ENCODE measurements at regions not wholly inside any gene's neighbourhood (a gene's known extent, or its start where the extent isn't known, plus 50 kb on each side); places are given as distances from the start of the nearest gene placed in this dataset.

GRCh38 chr19:30128211-30128610 is 186.2 kb downstream of the URI1 start:
- DNase-seq: no peak
- Histone ChIP-seq H3K36me3 (no peaks in the 10 kb centered on the region), H3K27ac (no peak overlapping the region), H3K27me3 (ENCODE audit: insufficient read depth, low read depth, severe bottlenecking) (no peaks in the 10 kb centered on the region), H3K9me3 (ENCODE audit: severe bottlenecking) (no peaks in the 10 kb centered on the region), H3K4me3 (ENCODE audit: low read depth, low read length) (no peak overlapping the region)
- no peak for TF ChIP-seq CTCF (IDR thresholded peaks at IDR 0.05; ENCODE audit: low read depth, low read length)

GRCh38 chr19:30130356-30131122 is 188.5 kb downstream of the URI1 start:
- no peak for DNase-seq
- no peak for TF ChIP-seq CTCF (IDR thresholded peaks at IDR 0.05; ENCODE audit: low read depth, low read length)
- no peak overlapping the region for H3K27ac ChIP-seq
- H3K36me3 ChIP-seq: no peaks in the 10 kb centered on the region
- no peak overlapping the region for H3K4me3 ChIP-seq (ENCODE audit: low read depth, low read length)
- H3K9me3 ChIP-seq (ENCODE audit: severe bottlenecking): no peaks in the 10 kb centered on the region
- H3K27me3 ChIP-seq (ENCODE audit: insufficient read depth, low read depth, severe bottlenecking): no peaks in the 10 kb centered on the region

- no peak overlapping the region for H3K4me3 ChIP-seq (ENCODE audit: low read depth, low read length)
- H3K27me3 ChIP-seq (ENCODE audit: insufficient read depth, low read depth, severe bottlenecking): no peaks in the 10 kb centered on the region
- TF ChIP-seq CTCF (IDR thresholded peaks at IDR 0.05; ENCODE audit: low read depth, low read length): no peak
- H3K27ac ChIP-seq: no peak overlapping the region
- no peak for DNase-seq
- H3K36me3 ChIP-seq: no peaks in the 10 kb centered on the region
- no peaks in the 10 kb centered on the region for H3K9me3 ChIP-seq (ENCODE audit: severe bottlenecking)
These were observed 189.2 kb downstream of the URI1 start for GRCh38 chr19:30131246-30131645.

GRCh38 chr19:30131722-30132291 is 189.8 kb downstream of the URI1 start:
- Histone ChIP-seq H3K27ac (no peak overlapping the region), H3K36me3 (no peaks in the 10 kb centered on the region), H3K27me3 (ENCODE audit: insufficient read depth, low read depth, severe bottlenecking) (no peaks in the 10 kb centered on the region), H3K4me3 (ENCODE audit: low read depth, low read length) (no peak overlapping the region), H3K9me3 (ENCODE audit: severe bottlenecking) (no peaks in the 10 kb centered on the region)
- TF ChIP-seq CTCF (IDR thresholded peaks at IDR 0.05; ENCODE audit: low read depth, low read length): no peak
- no peak for DNase-seq

GRCh38 chr19:30132343-30133075 is 190.5 kb downstream of the URI1 start:
- no peaks in the 10 kb centered on the region for H3K36me3 ChIP-seq
- H3K27ac ChIP-seq: no peak overlapping the region
- H3K4me3 ChIP-seq (ENCODE audit: low read depth, low read length): no peak overlapping the region
- TF ChIP-seq CTCF (IDR thresholded peaks at IDR 0.05; ENCODE audit: low read depth, low read length): peak; percentile 36
- H3K9me3 ChIP-seq (ENCODE audit: severe bottlenecking): no peaks in the 10 kb centered on the region
- no peaks in the 10 kb centered on the region for H3K27me3 ChIP-seq (ENCODE audit: insufficient read depth, low read depth, severe bottlenecking)
- DNase-seq: no peak

All from WERI-Rb-1 (cell line).